Prostate gland (tissue), 2 donors: ENCODE measurements at regions not wholly inside any gene's neighbourhood (a gene's known extent, or its start where the extent isn't known, plus 50 kb on each side); places are given as distances from the start of the nearest gene placed in this dataset.

ENCODE experiments used
- DNase-seq: peaks from one replicate; pipeline ENCODE4 v3.0.0-alpha.2; 2019; ENCODE audit warnings: low spot score
- H3K27ac ChIP-seq, 2 donors: fragments of 200-600 bp; sonication (generic); 2 replicates each; pipeline ENCODE4 v1.5.1; 2017 to 2019
- H3K27me3 ChIP-seq: fragments of 200-600 bp; sonication (generic); replicated peaks from 2 replicates; pipeline ENCODE4 v1.5.1; 2019; ENCODE audit not compliant: insufficient read depth
- H3K36me3 ChIP-seq, 2 donors: fragments of 200-600 bp; sonication (generic); 1 replicate in 1 of 2; 2 replicates in 1 of 2; pipeline versions ENCODE4 v1.5.1 to v1.8.1; 2017 to 2019
- H3K4me1 ChIP-seq: fragments of 200-600 bp; sonication (generic); replicated peaks from 2 replicates; pipeline ENCODE4 v1.5.1; 2019
- H3K4me3 ChIP-seq, 2 donors: fragments of 200-600 bp; sonication (generic); 2 replicates each; pipeline ENCODE4 v1.5.1; 2017 to 2019
- H3K9me3 ChIP-seq: fragments of 200-600 bp; sonication (generic); 2 replicates; pipeline ENCODE4 v1.5.1; 2017
- CTCF ChIP-seq, 4 experiments: fragments of 200-600 bp in 2 of 4; fragments of 450-650 bp in 2 of 4; sonication (generic) in 2 of 4; IDR thresholded peaks; 1 replicate in 3 of 4; 2 replicates in 1 of 4; pipeline ENCODE4 v1.5.1; 2016 to 2019; ENCODE audit warnings: antibody characterized with exemption in 4 of 4, mild to moderate bottlenecking in 2 of 4, moderate library complexity in 2 of 4
- POLR2A ChIP-seq: fragments of 450-650 bp; IDR thresholded peaks from one replicate; pipeline ENCODE4 v1.6.1; 2016; ENCODE audit warnings: antibody characterized with exemption, mild to moderate bottlenecking
- POLR2AphosphoS5 ChIP-seq: sonication (generic); formaldehyde crosslinking; IDR thresholded peaks from one replicate; pipeline ENCODE4 v1.6.1; 2017; ENCODE audit warnings: antibody characterized with exemption
- WGBS: methylation state at CpG from one replicate; pipeline ENCODE4 v1.1.5; 2018; 5-methylcytosine and 5-hydroxymethylcytosine counted together
- intact Hi-C: fragments of 100-400 bp; cut with DNase I; formaldehyde crosslinking; loops from one replicate; pipeline ENCODE4 v1.14.2; 2022

- peak within 1 kb of the TSS; percentile 82 to 90 for H3K4me3 ChIP-seq
- peak in 2 of 4 experiments; percentile 5 to 25 for TF ChIP-seq CTCF (IDR thresholded peaks at IDR 0.05)
- TF ChIP-seq POLR2AphosphoS5 = no peak
- WGBS = under 1% methylated on average over 43 of the region's 49 CpGs
- peak; percentile 17 for DNase-seq
- H3K36me3 ChIP-seq = no peaks in the 10 kb centered on the region
- peak within 1 kb of the TSS; percentile 93 to 94 for H3K27ac ChIP-seq
- H3K4me1 ChIP-seq = no peaks in the 10 kb centered on the region
- intact Hi-C loops = loop anchor here (5.0 to 10.0 kb wide), 7 partner anchors 102 to 492 kb away; no protein-coding TSS in a partner anchor
- no peaks in the 10 kb centered on the region for H3K27me3 ChIP-seq
- H3K9me3 ChIP-seq = no peaks in the 10 kb centered on the region
These were observed 401.8 kb downstream of the SHQ1 start, which contains the start of gene RYBP for GRCh38 chr3:72446218-72447058. Gene RYBP, minus strand, starts transcription at chr3:72446621.

- WGBS = 1% methylated on average over 4 of the region's 4 CpGs
- Histone ChIP-seq H3K4me1 (peaks cover 2% of the 10 kb centered on the region), H3K9me3 (no peaks in the 10 kb centered on the region), H3K36me3 (no peaks in the 10 kb centered on the region), H3K27me3 (no peaks in the 10 kb centered on the region), H3K27ac (peak overlapping the region; percentile 93 to 94), H3K4me3 (peak overlapping the region; percentile 82 to 90)
- no peak for DNase-seq
- TF ChIP-seq POLR2A = no peak
- TF ChIP-seq POLR2AphosphoS5 = no peak
- TF ChIP-seq CTCF (IDR thresholded peaks at IDR 0.05) = no peak
- intact Hi-C loops = loop anchor here (5.0 to 10.0 kb wide), 7 partner anchors 101 to 491 kb away; no protein-coding TSS in a partner anchor
These were observed 402.4 kb downstream of the SHQ1 start for GRCh38 chr3:72445827-72446217.

GRCh38 chr3:72444656-72445223, 403.5 kb downstream of the SHQ1 start:
- H3K4me3 ChIP-seq = peak overlapping the region in 1 of 2 donors; percentile 82
- H3K4me1 ChIP-seq = peaks cover 8% of the 10 kb centered on the region
- intact Hi-C loops = loop anchor here (5.0 to 10.0 kb wide), 7 partner anchors 100 to 490 kb away; no protein-coding TSS in a partner anchor
- TF ChIP-seq POLR2A (no peak), POLR2AphosphoS5 (no peak), CTCF (IDR thresholded peaks at IDR 0.05) (no peak)
- 65% methylated on average over 7 of the region's 7 CpGs for WGBS
- H3K27me3 ChIP-seq = no peaks in the 10 kb centered on the region
- H3K36me3 ChIP-seq = no peaks in the 10 kb centered on the region
- no peaks in the 10 kb centered on the region for H3K9me3 ChIP-seq
- no peak for DNase-seq
- H3K27ac ChIP-seq = no peak overlapping the region

- Histone ChIP-seq H3K36me3 (no peaks in the 10 kb centered on the region), H3K4me3 (no peak overlapping the region), H3K27me3 (no peaks in the 10 kb centered on the region), H3K27ac (no peak overlapping the region), H3K9me3 (no peaks in the 10 kb centered on the region), H3K4me1 (peaks cover 14% of the 10 kb centered on the region)
- no peak for DNase-seq
- no peak for TF ChIP-seq CTCF (IDR thresholded peaks at IDR 0.05)
- no peak for TF ChIP-seq POLR2A
- no peak for TF ChIP-seq POLR2AphosphoS5
- intact Hi-C loops = loop anchor here (10.0 kb wide), 5 partner anchors 98 to 488 kb away; no protein-coding TSS in a partner anchor
- 84% methylated on average over 4 of the region's 4 CpGs for WGBS
These were observed 405.5 kb downstream of the SHQ1 start for GRCh38 chr3:72442759-72443158.
